Adrenal gland (tissue), 9 donors: ENCODE measurements at regions not wholly inside any gene's neighbourhood (a gene's known extent, or its start where the extent isn't known, plus 50 kb on each side); places are given as distances from the start of the nearest gene placed in this dataset.

Experiments
- DNase-seq, 7 donors: peaks; one replicate each; pipeline ENCODE4 v3.0.0-alpha.2; 2019 to 2020
- H3K27ac ChIP-seq, 5 donors: fragments of 200-600 bp; sonication (generic) in 4 of 5; 1 replicate in 3 of 5; 2 replicates in 2 of 5; pipeline versions ENCODE4 v1.5.1 to v1.8.0; 2016 to 2020; ENCODE audit warnings: mild to moderate bottlenecking in 1 of 5
- H3K27me3 ChIP-seq: fragments of 200-600 bp; 2 replicates; pipeline ENCODE4 v1.8.0; 2021
- H3K36me3 ChIP-seq, 2 donors: fragments of 200-600 bp; replicated peaks in 1 of 2; 1 replicate in 1 of 2; 2 replicates in 1 of 2; pipeline versions ENCODE4 v1.5.1 to v1.8.0; 2018 to 2022
- H3K4me1 ChIP-seq, 2 donors: fragments of 200-600 bp; replicated peaks in 1 of 2; 1 replicate in 1 of 2; 2 replicates in 1 of 2; pipeline versions ENCODE4 v1.5.1 to v1.8.0; 2018 to 2021
- H3K4me3 ChIP-seq, 4 donors: fragments of 200-600 bp; sonication (generic) in 3 of 4; one replicate each; pipeline ENCODE4 v1.5.1; 2016 to 2018
- H3K9me3 ChIP-seq, 3 donors: fragments of 200-600 bp; sonication (generic) in 1 of 3; replicated peaks in 1 of 3; 1 replicate in 2 of 3; 2 replicates in 1 of 3; pipeline versions ENCODE4 v1.5.1 to v1.8.0; 2016 to 2021
- POLR2A ChIP-seq, 2 donors: fragments of 450-650 bp; IDR thresholded peaks; one replicate each; pipeline ENCODE4 v1.6.1; 2017; ENCODE audit warnings: antibody characterized with exemption in 2 of 2, mild to moderate bottlenecking in 2 of 2, moderate library complexity in 1 of 2
- WGBS, 4 donors: extraction: QIAGEN DNeasy Blood & Tissue Kit in 2 of 4; methylation state at CpG; one replicate each; pipeline versions ENCODE4 v1.1.5 to v1.1.7; 2013 to 2017; 5-methylcytosine and 5-hydroxymethylcytosine counted together
- intact Hi-C, 2 donors: fragments of 100-400 bp; cut with DNase I; formaldehyde crosslinking; loops; one replicate each; pipeline versions ENCODE4 v1.14.1 to v1.15.0; 2022 to 2023
- TF ChIP-seq, protein P1 (sequence below), 6 experiments: fragments of 450-650 bp in 4 of 6; fragments of 200-600 bp in 2 of 6; sonication (generic) in 1 of 6; IDR thresholded peaks; 1 replicate in 5 of 6; 2 replicates in 1 of 6; pipeline versions ENCODE4 v1.5.1 to v1.8.0; 2016 to 2021; ENCODE audit warnings: antibody characterized with exemption in 6 of 6, mild to moderate bottlenecking in 2 of 6, moderate library complexity in 1 of 6
- donor health status: healthy with polysubstance abuse.
- donor health status: Bipolar disorder and iron deficiency.
- donor health status: DM: yes; HTN: yes; CAD: no.
- donor health status: DM: no; HTN: no; CAD: no.
- donor health status: DM: no; HTN: no; CAD: no.

DNA sequence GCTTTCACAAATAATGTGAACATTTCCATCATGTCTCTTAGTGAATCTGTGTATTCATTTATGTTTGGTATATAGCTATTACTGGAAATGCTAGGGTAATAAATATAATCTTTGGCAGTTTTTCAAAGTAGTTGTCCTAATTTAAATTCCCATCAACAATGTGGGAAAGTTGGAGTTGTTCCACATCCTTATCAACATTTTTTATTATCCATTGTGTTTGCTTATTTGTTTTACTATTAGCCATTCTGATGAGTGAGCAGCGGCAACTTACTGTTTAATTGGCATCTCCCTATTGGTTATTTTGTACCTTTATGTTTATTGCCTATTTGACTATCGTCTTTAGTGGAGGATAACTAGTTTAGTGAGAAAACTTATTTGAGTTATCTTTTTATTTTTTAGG lies 121.1 kb upstream of the CCN2 start:
- no peak overlapping the region for H3K4me3 ChIP-seq
- no peak for DNase-seq
- TF ChIP-seq, protein P1, sequence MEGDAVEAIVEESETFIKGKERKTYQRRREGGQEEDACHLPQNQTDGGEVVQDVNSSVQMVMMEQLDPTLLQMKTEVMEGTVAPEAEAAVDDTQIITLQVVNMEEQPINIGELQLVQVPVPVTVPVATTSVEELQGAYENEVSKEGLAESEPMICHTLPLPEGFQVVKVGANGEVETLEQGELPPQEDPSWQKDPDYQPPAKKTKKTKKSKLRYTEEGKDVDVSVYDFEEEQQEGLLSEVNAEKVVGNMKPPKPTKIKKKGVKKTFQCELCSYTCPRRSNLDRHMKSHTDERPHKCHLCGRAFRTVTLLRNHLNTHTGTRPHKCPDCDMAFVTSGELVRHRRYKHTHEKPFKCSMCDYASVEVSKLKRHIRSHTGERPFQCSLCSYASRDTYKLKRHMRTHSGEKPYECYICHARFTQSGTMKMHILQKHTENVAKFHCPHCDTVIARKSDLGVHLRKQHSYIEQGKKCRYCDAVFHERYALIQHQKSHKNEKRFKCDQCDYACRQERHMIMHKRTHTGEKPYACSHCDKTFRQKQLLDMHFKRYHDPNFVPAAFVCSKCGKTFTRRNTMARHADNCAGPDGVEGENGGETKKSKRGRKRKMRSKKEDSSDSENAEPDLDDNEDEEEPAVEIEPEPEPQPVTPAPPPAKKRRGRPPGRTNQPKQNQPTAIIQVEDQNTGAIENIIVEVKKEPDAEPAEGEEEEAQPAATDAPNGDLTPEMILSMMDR (IDR thresholded peaks at IDR 0.05), result no peak
- no peak for TF ChIP-seq POLR2A (IDR thresholded peaks at IDR 0.05)
- H3K36me3 ChIP-seq, result no peaks in the 10 kb centered on the region
- H3K4me1 ChIP-seq, result no peaks in the 10 kb centered on the region
- H3K27ac ChIP-seq, result no peak overlapping the region
- WGBS, 4 donors, result 77 to 85% (median 81%) methylated on average over 2 of the region's 2 CpGs
- intact Hi-C loops, result no loop called here
- H3K27me3 ChIP-seq, result no peaks in the 10 kb centered on the region
- no peaks in the 10 kb centered on the region for H3K9me3 ChIP-seq

DNA sequence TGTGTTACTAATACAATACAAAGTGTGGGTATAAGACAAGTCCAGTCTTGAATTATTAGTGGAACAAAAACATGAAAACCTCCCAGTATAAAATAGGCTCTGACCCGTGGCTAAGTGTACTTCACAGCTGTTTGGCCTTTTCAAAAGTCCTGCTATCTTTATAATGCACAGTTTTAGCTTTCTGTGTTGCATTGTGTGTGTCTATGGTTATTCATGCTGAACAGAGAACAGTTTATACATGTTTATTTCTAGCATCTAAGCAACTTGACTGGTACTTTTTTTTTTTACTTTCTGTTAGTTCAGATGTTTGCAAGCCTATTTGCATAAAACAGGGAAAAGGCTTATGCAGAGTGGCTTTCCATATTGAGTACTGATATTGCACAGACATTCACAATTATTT lies 119.2 kb upstream of the CCN2 start:
- TF ChIP-seq, protein P1 (IDR thresholded peaks at IDR 0.05), result no peak
- no peak for TF ChIP-seq POLR2A (IDR thresholded peaks at IDR 0.05)

GRCh38 chr6:132068766-132069165 lies 117.6 kb upstream of the CCN2 start:
- TF ChIP-seq, protein P1 (IDR thresholded peaks at IDR 0.05), result no peak
- TF ChIP-seq POLR2A (IDR thresholded peaks at IDR 0.05), result no peak
- 52 to 78% (median 76%) methylated on average over 3 of the region's 3 CpGs for WGBS, 4 donors
- no peak for DNase-seq
- no peak overlapping the region for H3K27ac ChIP-seq
- no peaks in the 10 kb centered on the region for H3K4me1 ChIP-seq
- no peaks in the 10 kb centered on the region for H3K27me3 ChIP-seq
- intact Hi-C loops, result no loop called here
- H3K4me3 ChIP-seq, result no peak overlapping the region
- H3K36me3 ChIP-seq, result no peaks in the 10 kb centered on the region
- no peaks in the 10 kb centered on the region for H3K9me3 ChIP-seq

More for the DNA sequence above, 119.2 kb upstream of the CCN2 start:
- intact Hi-C loops, result no loop called here
- Histone ChIP-seq H3K4me3 (no peak overlapping the region), H3K9me3 (no peaks in the 10 kb centered on the region), H3K27me3 (no peaks in the 10 kb centered on the region), H3K36me3 (no peaks in the 10 kb centered on the region), H3K4me1 (no peaks in the 10 kb centered on the region), H3K27ac (no peak overlapping the region)
- 42 to 53% (median 48%) methylated on average over 1 of the region's 1 CpG for WGBS, 4 donors
- no peak for DNase-seq

DNA sequence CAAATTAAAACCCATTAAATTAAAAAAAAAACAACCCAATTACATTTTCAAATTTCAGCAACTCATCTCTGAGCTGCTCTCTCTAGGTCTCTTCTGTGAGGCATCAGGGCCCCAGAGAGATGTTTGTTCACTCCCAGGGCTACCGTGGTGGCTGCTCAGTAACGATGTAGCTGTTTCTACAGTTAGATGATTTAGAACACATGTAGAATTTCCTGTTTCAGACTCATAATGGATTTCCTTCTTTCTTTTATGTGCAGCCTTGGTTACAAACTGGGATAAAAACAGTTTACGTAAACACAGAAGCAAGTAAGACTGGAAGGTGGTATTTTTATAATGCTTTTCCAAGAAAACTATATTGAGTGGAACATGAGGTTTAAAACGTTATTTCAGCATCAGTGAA lies 116.1 kb upstream of the CCN2 start:
- 40 to 54% (median 50%) methylated on average over 4 of the region's 4 CpGs for WGBS, 4 donors
- no peaks in the 10 kb centered on the region for H3K4me1 ChIP-seq
- no peaks in the 10 kb centered on the region for H3K9me3 ChIP-seq
- H3K27ac ChIP-seq, result no peak overlapping the region
- H3K27me3 ChIP-seq, result no peaks in the 10 kb centered on the region
- no peak overlapping the region for H3K4me3 ChIP-seq
- no peak for DNase-seq
- H3K36me3 ChIP-seq, result no peaks in the 10 kb centered on the region
- intact Hi-C loops, result no loop called here
- TF ChIP-seq POLR2A (IDR thresholded peaks at IDR 0.05), result no peak
- TF ChIP-seq, protein P1 (IDR thresholded peaks at IDR 0.05), result no peak
